ENCODE measurements at regions not wholly inside any gene's neighbourhood (a gene's known extent, or its start where the extent isn't known, plus 50 kb on each side); places are given as distances from the start of the nearest gene placed in this dataset.
A peak's percentile ranks its signal among the peaks of the same experiment; 100 is the strongest.

GRCh38 chr5:164041105-164041504, 535.7 kb downstream of the MAT2B start:
- TF ChIP-seq, protein P1, sequence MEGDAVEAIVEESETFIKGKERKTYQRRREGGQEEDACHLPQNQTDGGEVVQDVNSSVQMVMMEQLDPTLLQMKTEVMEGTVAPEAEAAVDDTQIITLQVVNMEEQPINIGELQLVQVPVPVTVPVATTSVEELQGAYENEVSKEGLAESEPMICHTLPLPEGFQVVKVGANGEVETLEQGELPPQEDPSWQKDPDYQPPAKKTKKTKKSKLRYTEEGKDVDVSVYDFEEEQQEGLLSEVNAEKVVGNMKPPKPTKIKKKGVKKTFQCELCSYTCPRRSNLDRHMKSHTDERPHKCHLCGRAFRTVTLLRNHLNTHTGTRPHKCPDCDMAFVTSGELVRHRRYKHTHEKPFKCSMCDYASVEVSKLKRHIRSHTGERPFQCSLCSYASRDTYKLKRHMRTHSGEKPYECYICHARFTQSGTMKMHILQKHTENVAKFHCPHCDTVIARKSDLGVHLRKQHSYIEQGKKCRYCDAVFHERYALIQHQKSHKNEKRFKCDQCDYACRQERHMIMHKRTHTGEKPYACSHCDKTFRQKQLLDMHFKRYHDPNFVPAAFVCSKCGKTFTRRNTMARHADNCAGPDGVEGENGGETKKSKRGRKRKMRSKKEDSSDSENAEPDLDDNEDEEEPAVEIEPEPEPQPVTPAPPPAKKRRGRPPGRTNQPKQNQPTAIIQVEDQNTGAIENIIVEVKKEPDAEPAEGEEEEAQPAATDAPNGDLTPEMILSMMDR (IDR thresholded peaks at IDR 0.05; ENCODE audit: low read depth, low read length, missing control alignments) = no peak
- H3K4me3 ChIP-seq (ENCODE audit: low read depth, low read length) = no peak overlapping the region
- DNase-seq (ENCODE audit: low read depth) = no peak
- in situ Hi-C loops (cut with HindIII; ENCODE audit: low sequenced_read_pairs) = no loop called here

GRCh38 chr5:164048359-164048926, 543.0 kb downstream of the MAT2B start:
- TF ChIP-seq, protein P1 (IDR thresholded peaks at IDR 0.05; ENCODE audit: low read depth, low read length, missing control alignments) = peak; percentile 17
- H3K4me3 ChIP-seq (ENCODE audit: low read depth, low read length) = no peak overlapping the region
- in situ Hi-C loops (cut with HindIII; ENCODE audit: low sequenced_read_pairs) = no loop called here
- peak; percentile 15 for DNase-seq (ENCODE audit: low read depth)

DNA sequence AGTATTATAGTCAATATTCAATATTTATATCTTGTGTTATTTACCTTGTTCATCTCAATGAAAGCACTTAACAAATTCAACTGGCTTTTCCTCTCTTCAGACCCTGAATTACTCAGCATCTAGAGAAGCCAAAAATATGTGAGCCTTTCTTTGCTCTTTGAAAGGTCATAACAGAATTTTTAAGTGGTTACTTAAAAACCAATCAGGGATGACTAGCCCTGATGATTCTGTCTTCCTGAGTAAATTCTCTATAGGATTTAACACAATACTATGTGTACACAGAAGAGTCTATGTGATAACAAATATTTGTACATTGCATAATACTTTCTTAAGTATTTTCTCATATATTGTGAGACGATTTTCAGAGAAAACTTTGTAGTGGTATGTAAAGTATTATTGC, 546.3 kb downstream of the MAT2B start:
- TF ChIP-seq, protein P1 (IDR thresholded peaks at IDR 0.05; ENCODE audit: low read depth, low read length, missing control alignments) = no peak
- no peak for DNase-seq (ENCODE audit: low read depth)
- in situ Hi-C loops (cut with HindIII; ENCODE audit: low sequenced_read_pairs) = no loop called here
- H3K4me3 ChIP-seq (ENCODE audit: low read depth, low read length) = no peak overlapping the region

DNA sequence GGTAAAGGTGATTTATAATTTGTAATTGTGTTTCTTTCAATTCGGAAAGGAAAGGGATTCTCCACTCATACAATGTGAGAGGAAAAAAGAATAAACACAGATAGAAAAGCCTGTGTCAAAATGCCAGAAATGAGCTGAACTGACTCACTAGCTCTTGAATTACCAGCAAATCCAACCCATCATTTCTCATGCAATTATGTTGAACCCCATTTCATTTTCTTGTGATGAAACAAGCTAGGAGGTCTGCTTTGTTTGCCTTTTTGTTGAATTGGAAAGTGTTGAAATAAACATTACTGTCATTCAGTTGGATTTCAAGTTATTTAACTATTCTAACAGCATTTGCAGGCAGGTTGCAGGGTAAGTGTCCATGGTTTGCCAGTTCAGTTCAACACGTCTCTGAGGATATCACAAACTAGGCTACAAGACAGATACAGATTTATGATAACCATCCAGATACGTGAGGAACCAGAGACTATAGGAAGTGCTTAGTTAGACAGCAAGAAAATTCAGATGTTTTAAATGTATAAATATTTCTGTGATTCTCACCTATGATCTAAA, 547.2 kb downstream of the MAT2B start:
- TF ChIP-seq, protein P1 (IDR thresholded peaks at IDR 0.05; ENCODE audit: low read depth, low read length, missing control alignments) = no peak
- DNase-seq (ENCODE audit: low read depth) = no peak
- in situ Hi-C loops (cut with HindIII; ENCODE audit: low sequenced_read_pairs) = no loop called here
- no peak overlapping the region for H3K4me3 ChIP-seq (ENCODE audit: low read depth, low read length)

GRCh38 chr5:164053123-164053522, 547.7 kb downstream of the MAT2B start:
- H3K4me3 ChIP-seq (ENCODE audit: low read depth, low read length) = no peak overlapping the region
- in situ Hi-C loops (cut with HindIII; ENCODE audit: low sequenced_read_pairs) = no loop called here
- no peak for DNase-seq (ENCODE audit: low read depth)
- TF ChIP-seq, protein P1 (IDR thresholded peaks at IDR 0.05; ENCODE audit: low read depth, low read length, missing control alignments) = no peak

GRCh38 chr5:164054461-164054860, 549.0 kb downstream of the MAT2B start:
- no peak for DNase-seq (ENCODE audit: low read depth)
- TF ChIP-seq, protein P1 (IDR thresholded peaks at IDR 0.05; ENCODE audit: low read depth, low read length, missing control alignments) = no peak
- in situ Hi-C loops (cut with HindIII; ENCODE audit: low sequenced_read_pairs) = no loop called here

More at GRCh38 chr5:164054461-164054860, 549.0 kb downstream of the MAT2B start:
- H3K4me3 ChIP-seq (ENCODE audit: low read depth, low read length) = no peak overlapping the region

Data from astrocyte of the cerebellum (primary cell).